ENCODE measurements at regions not wholly inside any gene's neighbourhood (a gene's known extent, or its start where the extent isn't known, plus 50 kb on each side); places are given as distances from the start of the nearest gene placed in this dataset.

DNA sequence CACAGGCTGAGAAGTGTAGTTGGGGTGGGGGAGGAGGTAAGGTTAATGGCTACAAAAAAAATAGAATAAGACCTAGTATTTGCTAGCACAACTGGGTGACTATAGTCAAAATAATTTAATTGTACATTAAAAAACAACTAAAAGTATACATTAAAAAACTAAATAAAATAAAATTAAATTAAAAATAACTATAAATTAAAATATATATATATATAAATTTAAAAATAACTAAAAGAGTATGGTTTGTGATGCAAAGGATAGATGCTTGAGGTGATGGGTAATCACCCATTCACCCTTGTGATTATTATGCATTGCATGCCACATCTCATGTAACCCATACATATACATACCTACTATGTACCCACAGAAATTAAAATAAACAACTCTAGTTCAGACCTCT lies 762.5 kb downstream of the SORCS1 start:
- Histone ChIP-seq H4K20me1 (ENCODE audit: control insufficient read depth, extremely low read depth, insufficient read depth, low read length) (no peaks in the 10 kb centered on the region), H3K9me1 (ENCODE audit: control insufficient read depth, extremely low read depth, insufficient read depth, low read length) (no peaks in the 10 kb centered on the region), H3K4me3 (ENCODE audit: control insufficient read depth in 2 of 3, extremely low read depth in 1 of 3, insufficient read depth in 2 of 3, low read depth in 1 of 3, low read length in 3 of 3) (no peak overlapping the region), H3K27me3 (ENCODE audit: control insufficient read depth, extremely low read depth, insufficient read depth, low read length) (no peaks in the 10 kb centered on the region), H3K9ac (ENCODE audit: control insufficient read depth, extremely low read depth, insufficient read depth, low read length) (no peak overlapping the region), H3K79me2 (ENCODE audit: control insufficient read depth, insufficient read depth, low read length) (no peaks in the 10 kb centered on the region), H3K9me3 (ENCODE audit: control insufficient read depth, low read depth, low read length) (no peaks in the 10 kb centered on the region), H3K27ac (ENCODE audit: control insufficient read depth, insufficient read depth, low read length) (no peak overlapping the region), H3K36me3 (ENCODE audit: control insufficient read depth in 2 of 2, extremely low read depth in 1 of 2, insufficient read depth in 2 of 2, low read length in 2 of 2) (no peaks in the 10 kb centered on the region), H2AFZ (ENCODE audit: control insufficient read depth, low read length) (no peak overlapping the region), H3K4me2 (ENCODE audit: control insufficient read depth, extremely low read depth, insufficient read depth, low read depth, low read length) (no peak overlapping the region), H3K4me1 (ENCODE audit: control insufficient read depth, extremely low read depth, insufficient read depth, low read length) (no peaks in the 10 kb centered on the region)
- no peak for TF ChIP-seq EZH2 (IDR thresholded peaks at IDR 0.05; ENCODE audit: low read length)
- TF ChIP-seq, protein P1, sequence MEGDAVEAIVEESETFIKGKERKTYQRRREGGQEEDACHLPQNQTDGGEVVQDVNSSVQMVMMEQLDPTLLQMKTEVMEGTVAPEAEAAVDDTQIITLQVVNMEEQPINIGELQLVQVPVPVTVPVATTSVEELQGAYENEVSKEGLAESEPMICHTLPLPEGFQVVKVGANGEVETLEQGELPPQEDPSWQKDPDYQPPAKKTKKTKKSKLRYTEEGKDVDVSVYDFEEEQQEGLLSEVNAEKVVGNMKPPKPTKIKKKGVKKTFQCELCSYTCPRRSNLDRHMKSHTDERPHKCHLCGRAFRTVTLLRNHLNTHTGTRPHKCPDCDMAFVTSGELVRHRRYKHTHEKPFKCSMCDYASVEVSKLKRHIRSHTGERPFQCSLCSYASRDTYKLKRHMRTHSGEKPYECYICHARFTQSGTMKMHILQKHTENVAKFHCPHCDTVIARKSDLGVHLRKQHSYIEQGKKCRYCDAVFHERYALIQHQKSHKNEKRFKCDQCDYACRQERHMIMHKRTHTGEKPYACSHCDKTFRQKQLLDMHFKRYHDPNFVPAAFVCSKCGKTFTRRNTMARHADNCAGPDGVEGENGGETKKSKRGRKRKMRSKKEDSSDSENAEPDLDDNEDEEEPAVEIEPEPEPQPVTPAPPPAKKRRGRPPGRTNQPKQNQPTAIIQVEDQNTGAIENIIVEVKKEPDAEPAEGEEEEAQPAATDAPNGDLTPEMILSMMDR (optimal IDR thresholded peaks at IDR 0.05 in 1 of 3, IDR thresholded peaks at IDR 0.05 in 1 of 3, conservative IDR thresholded peaks at IDR 0.05 in 1 of 3; ENCODE audit: extremely low read depth in 1 of 3, insufficient read depth in 2 of 3, low read length in 3 of 3): no peak
- dilution Hi-C loops (cut with MboI; ENCODE audit: extremely low pct_ligation_motif_present, low sequenced_read_pairs): no loop called here
- FAIRE-seq: no peak
- DNase-seq (ENCODE audit: low read depth, low spot score): no peak

DNA sequence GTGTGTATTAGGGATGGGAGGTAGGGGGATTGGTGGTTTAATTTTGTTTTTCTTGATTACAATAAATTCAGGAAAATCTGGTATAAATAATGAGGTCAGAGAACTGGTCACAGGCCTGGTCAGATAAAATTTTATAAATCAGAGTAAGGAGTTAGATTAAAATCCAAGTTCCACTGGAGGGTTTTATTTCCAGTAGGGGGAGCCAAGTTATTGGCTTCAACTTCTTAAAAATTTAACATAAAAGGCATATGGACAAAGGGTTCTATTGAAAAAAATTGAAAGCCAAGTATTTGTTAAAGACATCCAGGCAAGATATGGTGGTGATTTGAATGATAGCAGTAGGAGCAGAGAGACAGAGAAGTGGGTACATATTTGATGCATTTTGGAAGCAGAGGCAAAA lies 763.3 kb downstream of the SORCS1 start:
- no peak overlapping the region for H3K9ac ChIP-seq (ENCODE audit: control insufficient read depth, extremely low read depth, insufficient read depth, low read length)
- no peaks in the 10 kb centered on the region for H4K20me1 ChIP-seq (ENCODE audit: control insufficient read depth, extremely low read depth, insufficient read depth, low read length)
- FAIRE-seq (no peak), DNase-seq (ENCODE audit: low read depth, low spot score) (no peak)
- dilution Hi-C loops (cut with MboI; ENCODE audit: extremely low pct_ligation_motif_present, low sequenced_read_pairs): no loop called here
- no peaks in the 10 kb centered on the region for H3K79me2 ChIP-seq (ENCODE audit: control insufficient read depth, insufficient read depth, low read length)
- no peak overlapping the region for H3K4me2 ChIP-seq (ENCODE audit: control insufficient read depth, extremely low read depth, insufficient read depth, low read depth, low read length)
- TF ChIP-seq, protein P1 (optimal IDR thresholded peaks at IDR 0.05 in 1 of 3, IDR thresholded peaks at IDR 0.05 in 1 of 3, conservative IDR thresholded peaks at IDR 0.05 in 1 of 3; ENCODE audit: extremely low read depth in 1 of 3, insufficient read depth in 2 of 3, low read length in 3 of 3): peak in 1 of 3 experiments; percentile 10
- no peak for TF ChIP-seq EZH2 (IDR thresholded peaks at IDR 0.05; ENCODE audit: low read length)
- no peaks in the 10 kb centered on the region for H3K9me3 ChIP-seq (ENCODE audit: control insufficient read depth, low read depth, low read length)
- no peaks in the 10 kb centered on the region for H3K27me3 ChIP-seq (ENCODE audit: control insufficient read depth, extremely low read depth, insufficient read depth, low read length)
- no peak overlapping the region for H3K4me3 ChIP-seq (ENCODE audit: control insufficient read depth in 2 of 3, extremely low read depth in 1 of 3, insufficient read depth in 2 of 3, low read depth in 1 of 3, low read length in 3 of 3)
- no peak overlapping the region for H3K27ac ChIP-seq (ENCODE audit: control insufficient read depth, insufficient read depth, low read length)
- no peaks in the 10 kb centered on the region for H3K36me3 ChIP-seq (ENCODE audit: control insufficient read depth in 2 of 2, extremely low read depth in 1 of 2, insufficient read depth in 2 of 2, low read length in 2 of 2)
- H3K9me1 ChIP-seq (ENCODE audit: control insufficient read depth, extremely low read depth, insufficient read depth, low read length): no peaks in the 10 kb centered on the region
- H3K4me1 ChIP-seq (ENCODE audit: control insufficient read depth, extremely low read depth, insufficient read depth, low read length): no peaks in the 10 kb centered on the region
- no peak overlapping the region for H2AFZ ChIP-seq (ENCODE audit: control insufficient read depth, low read length)

Data from keratinocyte (primary cell).